ENCODE measurements at regions not wholly inside any gene's neighbourhood (a gene's known extent, or its start where the extent isn't known, plus 50 kb on each side); places are given as distances from the start of the nearest gene placed in this dataset.

DNA sequence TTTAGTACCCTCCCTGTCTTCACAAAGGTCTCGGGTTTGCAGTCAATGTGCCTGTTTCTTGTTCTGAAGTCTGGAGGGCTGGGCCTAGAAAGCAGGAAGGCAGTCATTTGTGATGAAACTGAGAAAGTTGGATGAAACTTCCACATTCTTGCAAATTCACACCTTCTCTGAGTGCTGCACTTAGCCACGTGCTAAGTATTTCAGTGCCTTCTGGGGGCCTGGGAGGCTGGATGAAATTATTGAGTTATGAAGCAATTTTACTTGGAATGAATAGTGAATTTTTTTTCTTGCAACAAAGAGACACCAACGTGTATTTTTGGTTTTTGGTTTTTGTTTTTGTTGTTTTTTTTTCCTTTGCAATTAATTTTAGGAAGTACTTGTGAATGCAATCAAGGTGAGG lies 71.2 kb downstream of the MSX1 start:
- H4K20me1 ChIP-seq (ENCODE audit: insufficient read depth, low read length) = no peaks in the 10 kb centered on the region
- no peak overlapping the region for H3K9ac ChIP-seq (ENCODE audit: low read length)
- H3K27me3 ChIP-seq (ENCODE audit: low read depth, low read length) = peaks cover 14% of the 10 kb centered on the region
- H2AFZ ChIP-seq (ENCODE audit: low read depth, low read length) = no peak overlapping the region
- H3K36me3 ChIP-seq (replicated peaks; ENCODE audit: low read depth, low read length) = no peaks in the 10 kb centered on the region
- no peak for TF ChIP-seq EZH2phosphoT487 (IDR thresholded peaks at IDR 0.05; ENCODE audit: low read depth)
- TF ChIP-seq, protein P1, sequence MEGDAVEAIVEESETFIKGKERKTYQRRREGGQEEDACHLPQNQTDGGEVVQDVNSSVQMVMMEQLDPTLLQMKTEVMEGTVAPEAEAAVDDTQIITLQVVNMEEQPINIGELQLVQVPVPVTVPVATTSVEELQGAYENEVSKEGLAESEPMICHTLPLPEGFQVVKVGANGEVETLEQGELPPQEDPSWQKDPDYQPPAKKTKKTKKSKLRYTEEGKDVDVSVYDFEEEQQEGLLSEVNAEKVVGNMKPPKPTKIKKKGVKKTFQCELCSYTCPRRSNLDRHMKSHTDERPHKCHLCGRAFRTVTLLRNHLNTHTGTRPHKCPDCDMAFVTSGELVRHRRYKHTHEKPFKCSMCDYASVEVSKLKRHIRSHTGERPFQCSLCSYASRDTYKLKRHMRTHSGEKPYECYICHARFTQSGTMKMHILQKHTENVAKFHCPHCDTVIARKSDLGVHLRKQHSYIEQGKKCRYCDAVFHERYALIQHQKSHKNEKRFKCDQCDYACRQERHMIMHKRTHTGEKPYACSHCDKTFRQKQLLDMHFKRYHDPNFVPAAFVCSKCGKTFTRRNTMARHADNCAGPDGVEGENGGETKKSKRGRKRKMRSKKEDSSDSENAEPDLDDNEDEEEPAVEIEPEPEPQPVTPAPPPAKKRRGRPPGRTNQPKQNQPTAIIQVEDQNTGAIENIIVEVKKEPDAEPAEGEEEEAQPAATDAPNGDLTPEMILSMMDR (IDR thresholded peaks at IDR 0.05; ENCODE audit: low read depth, low read length) = no peak
- no peak overlapping the region for H3K27ac ChIP-seq (ENCODE audit: low read length)
- H3K4me2 ChIP-seq (ENCODE audit: low read length) = no peak overlapping the region
- H3K79me2 ChIP-seq (ENCODE audit: low read length) = no peaks in the 10 kb centered on the region
- H3K9me3 ChIP-seq (ENCODE audit: insufficient read depth, low read length) = no peaks in the 10 kb centered on the region
- no peak overlapping the region for H3K4me3 ChIP-seq (ENCODE audit: low read length)
- H3K4me1 ChIP-seq (ENCODE audit: low read length) = no peaks in the 10 kb centered on the region

DNA sequence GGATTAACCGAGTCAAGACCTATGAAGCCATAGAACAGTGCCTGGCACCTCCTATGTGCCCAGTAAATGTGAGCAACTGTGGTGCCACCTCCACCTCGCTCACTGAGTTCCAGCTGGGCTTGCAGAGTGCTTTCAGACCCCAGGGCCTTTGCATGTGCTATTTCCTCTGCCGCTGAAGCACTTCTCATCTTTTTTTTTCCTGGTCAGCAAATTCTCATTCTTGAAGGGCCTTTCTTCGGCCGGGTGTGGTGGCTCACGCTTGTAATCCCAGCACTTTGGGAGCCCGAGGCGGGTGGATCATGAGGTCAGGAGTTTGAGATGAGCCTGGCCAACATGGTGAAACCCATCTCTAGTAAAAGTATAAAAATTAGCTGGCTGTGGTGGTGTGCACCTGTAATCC lies 76.5 kb downstream of the MSX1 start:
- no peak overlapping the region for H3K27ac ChIP-seq (ENCODE audit: low read length)
- H3K4me1 ChIP-seq (ENCODE audit: low read length) = no peaks in the 10 kb centered on the region
- H3K9me3 ChIP-seq (ENCODE audit: insufficient read depth, low read length) = no peaks in the 10 kb centered on the region
- no peak for TF ChIP-seq EZH2phosphoT487 (IDR thresholded peaks at IDR 0.05; ENCODE audit: low read depth)
- TF ChIP-seq, protein P1 (IDR thresholded peaks at IDR 0.05; ENCODE audit: low read depth, low read length) = no peak
- no peak overlapping the region for H2AFZ ChIP-seq (ENCODE audit: low read depth, low read length)
- H4K20me1 ChIP-seq (ENCODE audit: insufficient read depth, low read length) = no peaks in the 10 kb centered on the region
- H3K4me2 ChIP-seq (ENCODE audit: low read length) = no peak overlapping the region
- no peaks in the 10 kb centered on the region for H3K79me2 ChIP-seq (ENCODE audit: low read length)
- H3K27me3 ChIP-seq (ENCODE audit: low read depth, low read length) = peaks cover 25% of the 10 kb centered on the region
- no peak overlapping the region for H3K9ac ChIP-seq (ENCODE audit: low read length)
- no peaks in the 10 kb centered on the region for H3K36me3 ChIP-seq (replicated peaks; ENCODE audit: low read depth, low read length)
- no peak overlapping the region for H3K4me3 ChIP-seq (ENCODE audit: low read length)

DNA sequence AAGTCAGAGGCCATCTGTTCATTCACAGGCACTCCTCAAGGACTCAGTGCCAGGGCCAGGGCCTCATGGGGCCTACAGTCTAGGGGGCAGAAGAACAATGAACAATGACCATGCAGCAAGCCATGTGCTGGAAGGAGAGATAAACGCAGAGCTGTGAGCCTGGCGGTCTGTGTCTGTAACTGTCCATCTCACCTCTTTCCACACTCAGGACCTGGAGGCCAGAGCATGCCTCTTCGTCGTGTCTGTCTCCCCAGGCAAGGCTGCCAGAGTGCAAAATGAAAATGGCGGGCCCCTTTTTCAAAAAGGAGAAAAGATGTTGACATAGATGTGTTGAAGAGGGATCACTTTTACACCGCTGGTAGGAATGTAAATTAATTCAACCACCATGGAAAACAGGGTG lies 78.5 kb downstream of the MSX1 start:
- no peak overlapping the region for H3K27ac ChIP-seq (ENCODE audit: low read length)
- TF ChIP-seq, protein P1 (IDR thresholded peaks at IDR 0.05; ENCODE audit: low read depth, low read length) = no peak
- no peak for TF ChIP-seq EZH2phosphoT487 (IDR thresholded peaks at IDR 0.05; ENCODE audit: low read depth)
- peaks cover 39% of the 10 kb centered on the region for H3K27me3 ChIP-seq (ENCODE audit: low read depth, low read length)
- no peaks in the 10 kb centered on the region for H3K9me3 ChIP-seq (ENCODE audit: insufficient read depth, low read length)
- H3K4me1 ChIP-seq (ENCODE audit: low read length) = no peaks in the 10 kb centered on the region; the same call in 1 of the 2 replicates
- no peaks in the 10 kb centered on the region for H4K20me1 ChIP-seq (ENCODE audit: insufficient read depth, low read length)
- H2AFZ ChIP-seq (ENCODE audit: low read depth, low read length) = no peak overlapping the region
- no peak overlapping the region for H3K4me3 ChIP-seq (ENCODE audit: low read length)
- H3K79me2 ChIP-seq (ENCODE audit: low read length) = no peaks in the 10 kb centered on the region
- H3K36me3 ChIP-seq (replicated peaks; ENCODE audit: low read depth, low read length) = no peaks in the 10 kb centered on the region
- H3K4me2 ChIP-seq (ENCODE audit: low read length) = no peak overlapping the region
- no peak overlapping the region for H3K9ac ChIP-seq (ENCODE audit: low read length)

DNA sequence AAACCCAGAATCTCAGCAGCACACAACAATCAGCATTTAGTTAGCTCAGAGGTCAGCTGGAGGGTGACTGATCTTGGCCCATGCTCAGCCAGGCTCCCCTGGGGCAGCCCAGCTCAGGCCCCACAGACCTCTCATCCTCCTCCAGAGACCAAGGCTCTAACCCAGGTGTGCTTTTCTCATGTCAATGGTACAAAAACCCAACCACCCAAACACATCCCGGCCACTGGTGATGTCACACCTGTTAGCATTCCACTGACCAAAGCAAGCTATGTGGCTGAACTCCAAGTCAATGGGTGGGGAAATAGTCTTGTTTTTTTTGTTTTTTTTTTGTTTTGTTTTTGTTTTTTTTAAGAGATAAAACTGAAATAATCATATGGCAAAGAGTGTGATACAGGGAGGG lies 77.5 kb downstream of the CYTL1 start:
- no peak overlapping the region for H2AFZ ChIP-seq (ENCODE audit: low read depth, low read length)
- H3K36me3 ChIP-seq (replicated peaks; ENCODE audit: low read depth, low read length) = no peaks in the 10 kb centered on the region
- H3K4me2 ChIP-seq (ENCODE audit: low read length) = no peak overlapping the region
- H3K4me1 ChIP-seq (ENCODE audit: low read length) = peaks cover 22% of the 10 kb centered on the region
- TF ChIP-seq EZH2phosphoT487 (IDR thresholded peaks at IDR 0.05; ENCODE audit: low read depth) = no peak
- TF ChIP-seq, protein P1 (IDR thresholded peaks at IDR 0.05; ENCODE audit: low read depth, low read length) = no peak
- no peak overlapping the region for H3K9ac ChIP-seq (ENCODE audit: low read length)
- no peaks in the 10 kb centered on the region for H4K20me1 ChIP-seq (ENCODE audit: insufficient read depth, low read length)
- H3K27me3 ChIP-seq (ENCODE audit: low read depth, low read length) = peaks cover 36% of the 10 kb centered on the region
- no peak overlapping the region for H3K27ac ChIP-seq (ENCODE audit: low read length)
- H3K4me3 ChIP-seq (ENCODE audit: low read length) = no peak overlapping the region
- no peaks in the 10 kb centered on the region for H3K9me3 ChIP-seq (ENCODE audit: insufficient read depth, low read length)
- H3K79me2 ChIP-seq (ENCODE audit: low read length) = no peaks in the 10 kb centered on the region

All from OCI-LY3 (cell line).